HG03097 (cell line): ENCODE measurements at regions not wholly inside any gene's neighbourhood (a gene's known extent, or its start where the extent isn't known, plus 50 kb on each side); places are given as distances from the start of the nearest gene placed in this dataset.

Experiments used
- ATAC-seq: cut with Tn5 transposase; IDR thresholded peaks from one replicate; pipeline ENCODE4 v1.9.1; 2021; ENCODE audit not compliant: unreplicated experiment, low FRiP score

GRCh38 chr11:86193297-86194095 is 51.1 kb upstream of the EED start:
- peak; percentile 76 for ATAC-seq

GRCh38 chr11:86192519-86193257 is 51.9 kb upstream of the EED start:
- no peak for ATAC-seq

GRCh38 chr11:86191874-86192273 is 52.7 kb upstream of the EED start:
- no peak for ATAC-seq

- ATAC-seq: no peak
Observed at GRCh38 chr11:86187027-86187426, 57.5 kb upstream of the EED start.

GRCh38 chr11:86186386-86186785 is 58.2 kb upstream of the EED start:
- ATAC-seq: no peak

GRCh38 chr11:86185381-86185750 is 59.2 kb upstream of the EED start:
- ATAC-seq: no peak

- no peak for ATAC-seq
Observed at GRCh38 chr11:86184728-86185380, 59.7 kb upstream of the EED start.

- no peak for ATAC-seq
Observed at GRCh38 chr11:86183694-86184093, 60.9 kb upstream of the EED start.

- peak; percentile 88 for ATAC-seq
Observed at GRCh38 chr11:86182976-86183584, 61.5 kb upstream of the EED start.

GRCh38 chr11:86181379-86181778 is 63.2 kb upstream of the EED start:
- ATAC-seq: no peak

GRCh38 chr11:86180851-86181250 is 63.7 kb upstream of the EED start:
- no peak for ATAC-seq

- ATAC-seq: no peak
Observed at GRCh38 chr11:86180423-86180822, 64.1 kb upstream of the EED start.

GRCh38 chr11:86179646-86180064 is 64.9 kb upstream of the EED start:
- no peak for ATAC-seq

GRCh38 chr11:86177302-86177701 is 67.3 kb upstream of the EED start:
- ATAC-seq: no peak

- ATAC-seq: no peak
Observed at GRCh38 chr11:86176165-86176884, 68.2 kb upstream of the EED start.

- no peak for ATAC-seq
Observed at GRCh38 chr11:86175626-86176025, 68.9 kb upstream of the EED start.

GRCh38 chr11:86175191-86175590 is 69.4 kb upstream of the EED start:
- ATAC-seq: no peak

GRCh38 chr11:86174101-86175046 is 70.2 kb upstream of the EED start:
- no peak for ATAC-seq

GRCh38 chr11:86172894-86173293 is 71.7 kb upstream of the EED start:
- ATAC-seq: no peak
